ENCODE measurements at regions not wholly inside any gene's neighbourhood (a gene's known extent, or its start where the extent isn't known, plus 50 kb on each side); places are given as distances from the start of the nearest gene placed in this dataset.
A peak's percentile ranks its signal among the peaks of the same experiment; 100 is the strongest.

DNA sequence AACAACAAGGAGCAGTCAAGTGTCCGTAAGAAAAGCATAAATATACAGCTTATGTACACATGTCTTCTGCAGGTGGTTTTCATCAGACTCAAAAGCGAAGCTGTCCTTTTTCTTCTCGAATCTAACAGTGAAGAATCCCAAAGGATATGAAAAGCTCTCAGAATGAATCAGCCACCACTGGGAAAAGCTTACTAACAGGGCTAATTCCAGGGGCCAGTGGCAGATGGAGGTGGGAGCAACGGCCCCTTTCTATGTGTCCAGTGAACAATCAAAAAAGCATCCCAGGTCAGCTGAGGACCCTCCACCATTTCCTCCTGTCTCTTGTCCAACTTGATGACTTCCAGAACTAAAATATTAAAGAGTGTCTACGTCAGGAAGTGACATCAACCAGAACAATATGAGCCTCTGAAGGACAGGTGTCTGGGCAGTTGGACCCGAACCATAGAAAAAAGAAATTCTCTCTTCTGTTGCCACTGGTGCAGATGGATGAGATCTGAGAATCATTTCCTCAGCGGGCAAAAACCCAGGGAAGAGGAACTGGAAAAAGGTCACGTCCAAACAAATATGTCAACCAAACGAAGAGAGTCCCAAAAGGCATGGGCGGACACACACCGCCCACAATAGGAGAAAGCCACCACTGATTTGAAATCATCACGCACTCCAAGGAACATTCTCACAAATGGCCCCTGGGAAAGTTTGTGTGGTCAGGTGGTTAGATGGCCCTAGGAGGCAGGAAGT, 70.4 kb upstream of the TIAM1 start:
- DNase-seq: no peak

DNA sequence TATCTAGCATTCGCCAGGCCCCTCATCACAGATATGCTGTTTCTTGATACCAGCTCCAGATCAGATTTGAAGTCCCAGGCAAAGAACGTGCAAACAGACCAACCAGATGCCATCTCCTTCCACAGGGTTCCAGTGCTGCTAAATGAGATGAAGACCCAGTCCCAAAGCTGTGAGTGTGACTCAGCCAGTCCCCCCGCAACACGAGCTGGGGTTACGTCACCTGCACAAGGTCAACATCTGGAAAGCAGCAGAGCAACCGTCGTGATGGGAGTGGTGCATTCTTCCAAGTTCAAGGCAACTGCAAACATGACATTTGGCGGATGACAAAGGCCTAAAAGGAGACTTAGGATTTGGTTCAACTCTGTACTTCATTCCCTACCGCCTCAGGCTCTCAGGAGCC, 69.6 kb upstream of the TIAM1 start:
- no peak for DNase-seq

DNA sequence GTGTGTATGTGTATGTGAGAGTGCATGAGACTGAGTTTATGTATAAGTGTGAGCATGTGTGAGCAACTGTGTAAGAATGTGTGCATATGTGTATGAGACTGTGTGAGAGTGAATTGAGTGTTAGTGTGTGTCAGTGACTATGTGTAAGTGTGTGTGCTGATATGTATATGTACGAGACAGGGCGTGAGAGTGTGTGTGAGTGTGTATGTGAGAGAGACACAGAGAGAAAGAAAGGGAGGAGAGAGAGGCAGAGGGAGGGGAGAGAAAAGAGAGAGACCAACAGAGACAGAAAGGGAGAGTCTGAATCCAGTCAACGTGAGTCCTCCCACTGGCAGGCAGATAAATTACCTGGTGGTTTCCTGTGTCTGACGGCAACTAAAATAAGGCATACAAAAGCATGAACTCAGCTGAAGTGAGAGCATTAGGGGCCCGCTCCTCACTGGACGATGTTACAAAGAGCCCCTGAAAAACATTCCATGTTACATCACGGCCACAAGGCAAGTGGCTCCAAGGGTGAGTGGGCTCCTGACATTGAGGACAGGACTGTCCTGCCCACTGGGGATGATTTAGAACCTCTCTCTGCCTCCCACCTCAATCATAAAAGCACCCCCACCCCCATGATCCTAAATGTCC, 66.6 kb upstream of the TIAM1 start:
- no peak for DNase-seq

DNA sequence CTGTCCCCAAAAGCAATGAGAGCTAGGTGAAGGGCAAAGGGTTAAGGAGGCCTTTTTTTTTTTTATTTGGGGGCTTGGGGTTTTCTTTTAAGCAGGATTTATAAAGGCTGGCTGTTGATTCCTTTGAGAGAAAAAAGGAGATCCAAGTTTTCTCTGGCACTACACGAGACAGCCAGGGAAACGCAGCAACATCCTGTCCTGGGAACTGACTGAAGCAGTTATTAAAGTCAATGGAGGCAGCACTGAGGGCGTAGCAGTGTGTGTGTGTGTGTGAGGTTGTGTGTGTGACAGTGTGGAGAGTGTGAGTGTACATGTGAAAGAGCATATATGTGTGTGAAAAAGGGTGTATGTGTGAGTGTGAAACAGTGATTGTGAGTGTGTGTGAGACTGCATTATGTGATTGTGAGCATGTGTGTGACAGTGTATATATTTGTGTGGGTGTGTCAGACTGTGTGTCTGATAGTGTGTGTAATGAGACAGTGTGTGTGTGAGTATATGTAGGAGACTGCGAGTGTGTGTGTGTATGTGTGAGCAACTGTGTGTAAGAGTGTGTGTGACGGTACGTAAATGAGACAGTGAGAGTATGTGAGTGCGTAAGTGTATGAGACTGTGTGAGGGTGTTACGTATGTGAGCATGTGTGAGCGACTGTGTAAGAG, 65.9 kb upstream of the TIAM1 start:
- DNase-seq: peak in 1 of 51 donors; percentile 8

DNA sequence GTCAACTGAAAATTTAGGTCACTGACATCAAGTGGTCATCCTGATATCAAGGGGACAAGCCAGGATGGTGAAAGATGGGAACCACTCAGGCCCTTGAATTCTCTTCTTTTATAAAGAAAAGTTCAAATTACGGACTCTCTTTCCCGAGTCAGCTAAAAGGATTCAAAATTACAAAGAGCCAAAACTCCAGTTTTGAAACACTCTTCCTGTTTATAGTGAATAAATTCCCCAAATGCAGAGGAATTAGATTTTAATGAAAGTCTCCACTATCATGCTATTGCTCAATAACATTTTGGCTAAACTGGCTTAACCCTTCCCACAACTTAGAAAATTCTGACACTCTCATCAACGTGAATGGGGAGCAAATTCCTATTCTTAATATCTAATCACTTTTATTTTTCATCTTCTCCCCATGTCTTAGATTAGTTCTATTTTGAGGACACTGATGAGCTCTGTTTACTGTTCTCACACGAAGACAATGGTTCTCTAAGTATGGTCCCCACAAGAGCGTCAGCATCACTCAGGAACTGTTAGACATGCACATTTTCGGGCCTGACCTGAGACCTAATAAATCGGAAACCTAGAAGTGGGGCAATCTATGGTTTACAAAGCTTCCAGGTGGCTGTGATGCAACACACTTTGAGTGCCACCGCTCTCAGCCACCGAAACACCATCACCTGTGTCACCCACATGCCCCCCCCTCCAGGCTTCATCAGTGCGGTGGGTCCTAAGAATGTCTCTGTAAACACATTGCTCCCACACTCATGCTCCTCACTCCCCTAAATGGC, 64.4 kb upstream of the TIAM1 start:
- no peak for DNase-seq

DNA sequence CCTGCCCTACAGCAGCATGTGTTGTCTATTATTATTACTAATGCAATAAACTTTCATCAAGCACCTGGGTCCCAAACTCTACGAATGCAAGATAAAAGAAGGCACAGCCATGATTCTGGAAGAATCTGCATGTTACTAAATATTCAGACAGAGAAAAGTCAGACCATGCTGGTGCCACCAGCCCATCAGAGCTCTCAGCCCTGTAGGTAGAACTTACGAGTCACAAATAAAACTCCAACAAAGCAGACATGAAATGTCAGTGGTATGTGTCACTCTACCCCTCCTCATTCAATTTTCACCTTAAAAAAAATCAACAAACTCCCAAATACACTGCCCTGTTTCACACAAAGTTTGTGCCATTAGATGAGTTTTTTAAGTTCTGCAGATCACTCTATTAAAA, 62.4 kb upstream of the TIAM1 start:
- DNase-seq: no peak

DNA sequence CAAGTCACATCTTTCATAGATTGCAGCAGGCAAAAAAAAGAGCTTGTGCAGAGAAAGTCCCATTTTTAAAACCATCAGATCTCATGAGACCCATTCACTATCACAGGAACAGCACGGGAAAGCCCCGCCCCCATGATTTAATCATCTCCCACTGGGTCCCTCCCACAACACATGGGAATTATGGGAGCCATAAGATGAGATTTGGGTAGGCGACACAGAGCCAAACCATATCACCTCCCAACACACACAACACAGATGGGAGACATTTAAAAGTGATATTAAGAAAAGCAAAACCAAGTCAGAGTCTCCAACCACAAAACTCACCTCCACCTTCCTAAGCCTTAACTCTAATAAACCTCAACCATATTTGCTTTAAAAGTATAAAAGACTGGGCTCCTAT, 61.5 kb upstream of the TIAM1 start:
- no peak for DNase-seq

DNA sequence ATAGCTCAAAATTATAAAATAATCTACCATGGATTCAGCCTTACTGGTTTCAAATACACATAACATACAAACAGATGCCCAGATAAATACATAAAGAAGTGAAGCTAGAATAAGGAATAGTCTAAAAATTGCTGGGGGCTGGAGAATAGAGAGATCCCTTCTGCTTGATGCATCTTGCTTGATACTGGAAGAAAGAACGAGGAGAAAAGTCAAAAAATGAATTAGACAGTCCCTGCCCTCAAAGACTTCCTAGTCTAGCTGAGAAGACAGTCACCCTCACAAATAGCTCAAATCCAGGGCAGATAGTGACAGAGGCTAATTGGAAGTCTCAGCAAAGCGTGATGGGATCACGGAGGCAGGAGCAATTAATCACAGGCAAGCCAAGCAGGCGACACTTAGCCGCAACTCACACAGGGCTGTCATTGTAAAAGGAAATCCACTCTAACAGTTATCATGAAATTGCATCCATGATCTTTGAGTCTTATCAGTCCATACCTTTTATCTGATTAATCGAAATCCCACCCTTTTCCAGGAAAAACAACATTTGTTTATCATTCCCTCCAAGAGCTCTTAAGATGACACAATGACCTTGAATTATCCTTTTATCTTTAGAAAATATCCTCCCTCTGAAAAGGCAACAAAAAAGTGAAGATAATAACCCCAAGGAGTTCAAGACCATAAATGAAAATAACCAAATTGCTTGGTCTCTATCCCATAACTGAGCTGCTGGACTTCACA, 59.7 kb upstream of the TIAM1 start:
- no peak for DNase-seq

DNA sequence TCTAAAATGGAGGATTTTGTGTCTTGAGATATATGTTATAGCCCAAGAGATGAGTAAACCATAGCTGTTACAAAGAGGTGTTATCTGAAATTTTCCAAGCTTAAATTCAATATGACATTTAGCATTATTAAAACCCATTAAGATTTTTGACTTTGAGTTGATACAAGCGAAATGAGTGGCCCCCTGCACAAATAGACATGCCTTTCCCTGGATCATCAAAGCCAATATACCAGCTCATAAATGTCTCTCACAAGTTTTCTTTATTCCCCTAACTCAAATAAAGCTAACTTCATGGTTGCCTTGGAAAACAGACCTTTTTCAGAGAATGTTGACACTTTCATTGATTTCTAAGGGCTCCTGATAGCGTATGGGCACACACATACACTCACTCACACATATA, 55.5 kb upstream of the TIAM1 start:
- no peak for DNase-seq

DNA sequence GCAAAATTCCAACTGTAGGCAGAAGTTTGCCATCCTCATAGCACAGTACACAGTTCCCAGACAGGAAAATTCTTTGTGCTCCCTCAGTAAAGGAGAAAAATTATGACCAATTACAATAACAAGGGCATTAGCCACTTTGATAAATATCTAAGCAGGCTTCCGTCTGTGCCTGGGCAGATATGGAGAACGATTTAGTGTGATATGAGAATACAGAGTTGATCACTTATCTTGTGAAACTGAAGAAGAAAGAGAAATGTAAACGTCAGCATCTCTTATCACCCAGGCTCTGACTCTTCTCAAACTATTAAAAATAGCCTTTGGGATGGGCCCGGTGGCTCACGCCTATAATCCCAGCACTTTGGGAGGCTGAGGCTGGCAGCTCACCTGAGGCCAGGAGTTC, 54.5 kb upstream of the TIAM1 start:
- no peak for DNase-seq

DNA sequence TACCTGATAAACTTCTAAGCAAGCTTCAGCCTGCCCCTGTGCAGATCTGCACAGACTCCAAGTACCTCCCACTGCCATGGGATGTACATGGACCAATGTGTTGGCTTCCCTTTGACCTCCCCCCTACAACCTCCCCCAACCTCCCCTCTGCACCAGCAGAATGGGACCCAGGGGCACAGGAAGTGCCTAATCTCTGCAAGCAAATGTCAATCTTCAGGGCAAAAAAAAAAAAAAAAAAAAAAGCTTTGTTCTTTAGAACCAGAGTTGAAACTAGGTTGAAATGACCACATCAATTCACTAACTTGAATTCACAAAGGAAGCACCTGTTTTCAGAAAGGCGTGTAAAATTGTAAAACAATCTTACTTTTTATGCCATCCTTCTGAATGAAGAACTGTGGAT, 53.9 kb upstream of the TIAM1 start:
- peak in 2 of 51 donors; percentile 12 to 42 for DNase-seq

DNA sequence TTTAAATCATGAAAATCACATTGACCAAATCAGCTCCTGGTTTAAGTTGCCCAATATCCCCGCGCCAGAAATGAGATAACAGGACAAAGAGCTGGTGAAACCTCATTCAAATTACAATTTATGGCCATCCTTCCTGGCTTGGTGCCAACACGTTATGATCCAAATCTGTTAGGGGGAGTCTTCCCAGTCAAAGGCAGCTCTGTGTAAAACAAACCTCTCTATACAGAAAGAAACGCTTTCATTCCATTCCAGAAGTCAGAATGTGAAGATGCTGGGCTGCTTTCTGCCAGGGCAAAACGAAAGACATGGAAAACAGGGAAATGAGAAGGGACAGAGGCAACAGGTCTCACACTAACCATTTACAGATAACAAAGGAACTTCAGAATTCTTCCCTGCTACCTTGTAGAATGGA, 53.5 kb upstream of the TIAM1 start:
- peak in 23 of 51 donors; percentile 9 to 66 (median 25) for DNase-seq

DNA sequence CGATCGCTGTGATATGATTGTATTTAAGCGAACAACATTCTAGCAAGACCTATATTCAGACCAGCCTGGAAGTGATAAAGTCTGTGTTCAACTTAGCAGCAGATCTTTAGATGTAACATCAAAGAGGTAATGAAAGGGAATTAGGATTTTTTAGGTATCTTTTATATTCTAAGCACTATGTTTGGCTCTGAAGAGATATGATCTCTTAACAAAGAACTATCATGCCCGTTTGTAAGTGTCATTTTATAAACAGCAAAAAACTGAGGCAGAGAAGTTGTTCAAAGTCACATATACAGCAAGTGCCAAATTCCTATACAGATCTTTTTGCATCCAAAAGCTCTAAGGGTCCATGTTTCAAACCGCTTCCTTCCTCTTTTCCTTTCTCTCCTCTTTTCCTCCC, 53.0 kb upstream of the TIAM1 start:
- no peak for DNase-seq

DNA sequence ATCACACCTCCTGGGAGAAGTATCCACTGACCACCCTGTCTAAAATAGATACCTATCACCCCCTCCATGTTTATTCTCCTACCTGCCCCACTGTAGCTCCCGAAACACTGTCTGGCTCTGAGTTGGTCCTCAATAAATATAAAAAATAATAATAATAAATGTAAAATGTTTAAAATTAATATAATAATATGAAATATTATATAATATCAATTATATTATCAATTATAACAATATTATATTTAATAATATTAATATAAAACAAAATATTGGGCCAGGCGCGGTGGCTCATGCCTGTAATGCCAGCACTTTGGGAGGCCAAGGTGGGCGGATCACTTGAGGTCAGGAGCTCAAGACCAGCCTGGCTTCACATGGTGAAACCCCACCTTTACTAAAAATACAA, 52.3 kb upstream of the TIAM1 start:
- DNase-seq: no peak

DNA sequence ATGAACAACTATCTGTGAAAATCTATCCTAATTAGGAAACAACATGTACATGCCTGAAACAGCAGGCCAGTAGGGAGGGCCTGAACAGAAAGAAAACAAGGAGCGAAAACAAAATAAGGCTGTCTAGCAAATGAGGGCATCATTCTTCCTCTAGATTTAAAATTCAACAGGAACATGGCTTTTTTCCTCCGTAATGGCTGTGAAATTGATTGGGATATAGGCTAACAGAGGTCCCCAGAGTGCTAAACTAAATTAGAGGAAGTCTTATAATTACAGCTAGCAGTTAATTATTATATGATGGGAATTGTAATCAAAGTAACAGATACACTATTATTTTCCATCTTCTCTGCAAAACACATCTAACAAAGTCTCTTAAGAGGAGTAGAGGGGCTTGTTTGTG, 51.7 kb upstream of the TIAM1 start:
- DNase-seq: no peak

DNA sequence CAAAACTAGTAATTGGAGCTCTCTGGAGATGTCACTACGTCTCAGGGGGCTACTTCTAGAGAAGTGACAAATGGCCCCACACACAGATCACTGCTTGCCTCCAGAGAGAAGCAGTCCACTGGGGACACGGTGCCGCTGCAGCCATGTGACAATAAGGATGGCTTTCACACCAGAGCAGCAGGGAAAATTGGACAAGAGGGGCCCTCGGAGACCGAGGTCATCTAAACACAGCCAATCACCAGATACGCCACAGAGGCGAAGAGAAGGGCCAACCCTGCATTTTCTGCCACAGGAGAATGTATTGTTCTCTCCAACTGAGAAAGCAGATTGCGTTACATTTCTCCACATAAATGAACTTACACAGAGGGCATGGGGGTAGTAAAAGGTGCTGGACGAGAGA, 51.2 kb upstream of the TIAM1 start:
- DNase-seq: peak in 26 of 51 donors; percentile 10 to 70 (median 35)

DNA sequence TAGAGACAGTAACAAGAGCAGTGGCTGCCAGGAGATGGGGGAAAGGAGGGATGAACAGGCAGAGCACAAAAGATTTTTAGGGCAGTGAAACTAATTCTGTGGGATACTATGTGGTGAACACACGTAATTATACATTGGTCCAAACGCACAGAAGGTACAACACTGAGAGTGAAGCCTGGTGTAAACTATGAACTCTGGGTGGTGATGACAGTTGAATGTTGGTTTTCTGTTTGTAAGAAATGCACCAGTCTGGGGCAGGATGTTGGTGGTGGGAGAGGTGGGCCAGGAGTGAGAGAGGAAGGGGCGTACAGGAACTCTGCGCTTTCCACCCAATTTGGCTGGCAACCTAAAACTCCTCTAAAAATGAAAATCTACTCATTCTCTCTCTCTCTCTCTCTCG, 50.2 kb upstream of the TIAM1 start:
- DNase-seq: no peak

All from hypothalamus (tissue), 51 donors.